Middle frontal gyrus (tissue), 1 donor: ENCODE measurements at regions not wholly inside any gene's neighbourhood (a gene's known extent, or its start where the extent isn't known, plus 50 kb on each side); places are given as distances from the start of the nearest gene placed in this dataset.

ENCODE experiments used
- DNase-seq: peaks from one replicate; pipeline ENCODE4 v3.0.0-alpha.2; 2015; ENCODE audit warnings: low spot score; ENCODE audit errors: extremely low spot score

GRCh38 chr7:31175672-31176071 lies 123.6 kb downstream of the ADCYAP1R1 start:
- DNase-seq: no peak

- DNase-seq: no peak
These were observed 119.9 kb downstream of the ADCYAP1R1 start for GRCh38 chr7:31171984-31172383.

GRCh38 chr7:31171216-31171785 lies 119.2 kb downstream of the ADCYAP1R1 start:
- no peak for DNase-seq
